GM20000 (cell line): ENCODE measurements at regions not wholly inside any gene's neighbourhood (a gene's known extent, or its start where the extent isn't known, plus 50 kb on each side); places are given as distances from the start of the nearest gene placed in this dataset.

ENCODE experiments used
- DNase-seq: peaks from one replicate; pipeline ENCODE4 v3.0.0; 2012; ENCODE audit warnings: low spot score
- TF ChIP-seq, protein P1 (sequence below): IDR thresholded peaks from 2 replicates; pipeline ENCODE4 v1.5.1; 2012; ENCODE audit warnings: mild to moderate bottlenecking, control low read depth; ENCODE audit errors: extremely low read depth, missing control alignments

DNA sequence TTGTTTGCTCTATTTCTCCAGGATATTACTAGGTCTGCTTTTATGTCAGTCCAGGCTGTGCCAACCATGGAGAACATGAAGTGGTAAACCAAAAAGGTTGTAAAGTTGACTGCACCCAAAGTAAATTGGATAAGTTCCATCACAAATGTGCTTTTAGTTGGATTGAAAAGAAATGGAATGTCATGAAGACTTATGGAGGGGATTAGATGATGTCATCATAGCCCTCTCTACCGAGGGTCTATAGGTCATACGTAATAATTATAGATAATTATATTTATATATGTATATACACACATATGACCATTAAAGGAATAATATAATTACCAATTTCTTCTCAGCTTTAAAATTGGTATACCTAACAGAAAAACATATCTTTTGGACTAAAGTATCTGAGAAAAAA lies 714.9 kb downstream of the NOVA1 start:
- TF ChIP-seq, protein P1, sequence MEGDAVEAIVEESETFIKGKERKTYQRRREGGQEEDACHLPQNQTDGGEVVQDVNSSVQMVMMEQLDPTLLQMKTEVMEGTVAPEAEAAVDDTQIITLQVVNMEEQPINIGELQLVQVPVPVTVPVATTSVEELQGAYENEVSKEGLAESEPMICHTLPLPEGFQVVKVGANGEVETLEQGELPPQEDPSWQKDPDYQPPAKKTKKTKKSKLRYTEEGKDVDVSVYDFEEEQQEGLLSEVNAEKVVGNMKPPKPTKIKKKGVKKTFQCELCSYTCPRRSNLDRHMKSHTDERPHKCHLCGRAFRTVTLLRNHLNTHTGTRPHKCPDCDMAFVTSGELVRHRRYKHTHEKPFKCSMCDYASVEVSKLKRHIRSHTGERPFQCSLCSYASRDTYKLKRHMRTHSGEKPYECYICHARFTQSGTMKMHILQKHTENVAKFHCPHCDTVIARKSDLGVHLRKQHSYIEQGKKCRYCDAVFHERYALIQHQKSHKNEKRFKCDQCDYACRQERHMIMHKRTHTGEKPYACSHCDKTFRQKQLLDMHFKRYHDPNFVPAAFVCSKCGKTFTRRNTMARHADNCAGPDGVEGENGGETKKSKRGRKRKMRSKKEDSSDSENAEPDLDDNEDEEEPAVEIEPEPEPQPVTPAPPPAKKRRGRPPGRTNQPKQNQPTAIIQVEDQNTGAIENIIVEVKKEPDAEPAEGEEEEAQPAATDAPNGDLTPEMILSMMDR, result no peak
- no peak for DNase-seq

DNA sequence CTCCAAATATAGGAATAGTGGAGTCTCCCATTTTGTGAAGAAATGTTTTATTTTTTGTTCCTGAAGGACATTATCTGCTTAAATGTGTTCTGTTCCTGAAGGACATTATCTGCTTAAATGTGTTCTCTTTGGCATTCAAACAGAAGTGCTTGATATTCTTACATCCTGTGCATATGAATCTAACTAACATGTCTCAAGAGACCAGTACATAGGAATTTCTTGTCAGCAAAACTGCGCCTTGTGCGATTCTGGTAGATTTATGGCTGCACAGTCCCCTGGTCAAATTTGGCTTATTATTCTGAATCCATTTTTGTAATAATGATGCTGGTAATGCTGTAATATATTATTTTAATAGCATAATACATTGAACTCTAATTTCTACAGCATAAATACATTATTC lies 722.4 kb downstream of the NOVA1 start:
- TF ChIP-seq, protein P1, result no peak
- no peak for DNase-seq

DNA sequence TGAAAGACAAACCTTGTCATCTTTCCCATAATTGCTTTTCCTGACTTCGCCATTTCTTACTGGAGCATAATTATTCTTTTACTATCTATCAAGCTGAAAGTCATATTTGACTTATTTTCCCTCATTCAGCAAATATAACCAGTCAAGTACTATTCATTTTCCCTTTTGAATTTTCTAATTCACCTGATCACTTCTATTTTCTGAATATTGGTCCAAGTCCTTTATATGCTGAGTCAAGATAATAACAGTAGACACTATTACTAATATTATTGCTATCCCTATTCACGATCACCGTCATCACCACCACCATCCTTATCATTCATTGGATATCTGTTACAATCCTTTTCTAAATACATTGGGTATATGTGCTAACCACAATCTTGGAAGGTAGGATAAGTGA lies 728.0 kb downstream of the NOVA1 start:
- no peak for DNase-seq
- TF ChIP-seq, protein P1, result no peak

DNA sequence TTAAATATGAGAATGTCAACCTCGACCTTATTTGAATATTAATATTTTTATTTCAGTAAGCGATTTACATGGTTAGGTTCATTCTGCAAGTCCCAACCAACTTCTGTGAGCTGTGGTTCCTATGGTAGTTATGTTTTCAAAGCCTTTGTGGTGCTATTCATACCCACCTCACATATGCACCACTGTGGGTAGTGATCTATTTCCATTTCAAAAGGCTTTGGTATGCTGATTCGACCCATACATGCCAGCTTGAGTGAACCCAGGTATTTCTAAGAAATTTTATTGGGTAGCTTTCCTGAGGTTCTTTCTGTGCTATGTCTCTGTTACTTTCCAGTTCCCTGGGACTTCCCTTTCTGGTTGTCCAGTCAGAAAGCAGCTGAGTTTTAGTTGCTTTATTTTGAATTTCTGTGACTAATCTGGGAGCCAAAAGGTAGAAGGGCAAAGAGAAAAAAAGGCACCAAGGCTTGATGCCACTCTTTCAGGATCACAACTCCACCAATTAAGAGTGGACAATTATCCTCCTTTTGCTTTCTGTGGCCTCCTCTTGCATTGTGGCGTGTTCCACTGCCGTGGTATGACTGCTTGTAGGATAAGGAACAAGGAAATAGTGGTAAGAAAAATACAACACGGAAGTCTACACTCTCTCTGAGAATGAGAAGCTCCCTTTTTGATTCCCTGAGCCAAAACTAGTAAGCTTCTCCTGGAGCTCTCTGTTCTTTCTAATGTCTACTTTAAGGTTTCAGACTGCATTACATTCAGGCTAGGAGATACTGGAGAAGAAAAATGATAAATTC lies 729.1 kb downstream of the NOVA1 start:
- DNase-seq, result no peak
- TF ChIP-seq, protein P1, result no peak

DNA sequence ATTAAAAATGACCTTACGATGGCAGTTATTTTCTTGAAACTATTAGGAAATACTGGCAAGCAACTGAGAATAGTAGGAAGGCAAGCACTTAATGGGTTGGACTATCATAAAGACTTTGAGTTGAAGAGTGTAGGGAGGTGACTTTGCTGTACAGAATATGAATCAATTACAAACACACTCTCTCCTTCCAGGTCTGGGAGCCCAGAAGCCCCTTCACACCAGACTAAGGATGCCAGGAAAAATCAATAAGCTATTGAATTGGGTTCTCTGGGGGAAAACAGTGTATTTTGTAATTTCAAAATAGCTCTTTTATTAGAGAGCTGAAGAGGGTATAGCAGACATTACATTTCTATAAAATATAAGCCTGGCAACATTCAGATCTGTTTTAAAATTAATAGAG lies 736.4 kb downstream of the NOVA1 start:
- TF ChIP-seq, protein P1, result no peak
- DNase-seq, result no peak

DNA sequence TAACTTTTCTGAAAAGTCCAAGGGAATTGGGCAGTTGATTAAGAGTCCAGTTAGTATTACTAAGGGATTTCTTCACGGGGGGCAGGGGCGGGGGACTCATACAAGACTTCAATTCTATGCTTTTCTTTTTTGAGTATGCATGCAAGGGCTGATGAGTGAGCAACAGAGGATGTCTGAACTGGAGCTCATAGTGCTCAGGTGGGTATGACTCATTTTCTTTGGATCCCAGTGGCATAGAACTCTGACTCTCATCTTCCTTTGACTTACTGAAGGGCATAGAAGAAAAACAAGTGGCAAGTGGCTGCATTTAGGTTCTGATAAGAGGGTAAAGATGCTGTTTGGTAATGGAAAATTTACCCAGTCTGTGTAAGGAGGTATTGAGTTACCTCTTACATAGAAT lies 749.2 kb downstream of the NOVA1 start:
- TF ChIP-seq, protein P1, result no peak
- no peak for DNase-seq

DNA sequence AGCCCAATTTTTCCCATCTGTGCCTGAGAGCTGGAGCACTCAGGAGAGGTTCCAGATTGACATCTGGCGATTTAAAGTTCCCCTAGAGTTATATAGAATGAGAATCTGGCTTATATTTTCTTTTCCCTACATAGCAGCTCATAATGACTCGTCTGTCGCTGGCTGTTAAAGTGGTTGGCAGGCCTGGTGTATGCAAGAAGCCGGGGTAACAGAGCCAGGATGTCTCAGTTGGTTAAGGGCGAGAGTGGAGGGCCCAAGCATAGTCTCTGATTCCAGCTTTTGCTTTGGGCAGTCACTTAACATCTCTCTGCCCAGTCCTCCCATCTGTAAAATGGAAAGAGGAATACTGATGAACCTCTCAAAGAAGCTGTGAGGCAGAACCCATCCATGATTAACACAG lies 751.6 kb downstream of the NOVA1 start:
- TF ChIP-seq, protein P1, result no peak

More for the DNA sequence above, 751.6 kb downstream of the NOVA1 start:
- DNase-seq, result no peak
